ENCODE measurements at regions not wholly inside any gene's neighbourhood (a gene's known extent, or its start where the extent isn't known, plus 50 kb on each side); places are given as distances from the start of the nearest gene placed in this dataset.
"Not testable (repeated sequence)": the region's sequence is repeated elsewhere in the genome, so short reads cannot be mapped to it uniquely, and the experiment has no call there.

DNA sequence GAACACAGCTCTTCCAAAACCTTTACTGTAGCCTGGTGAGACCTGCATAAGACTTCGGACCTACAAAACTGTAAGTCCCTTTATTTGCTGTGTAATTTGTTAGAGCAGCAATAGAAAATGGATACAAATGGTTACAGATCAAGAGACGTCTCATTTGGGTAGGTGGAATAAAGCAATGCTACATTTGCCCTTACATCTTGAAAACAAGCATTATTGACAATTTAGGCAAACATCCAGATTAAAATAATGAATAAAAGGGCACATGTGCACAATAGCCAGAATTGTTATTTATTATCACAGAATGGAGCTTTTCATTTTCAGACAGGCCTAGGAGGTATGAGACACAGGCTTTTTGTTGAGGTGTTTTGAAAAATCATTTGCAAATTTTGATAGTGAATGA, 222.2 kb upstream of the CPHXL start:
- ChIA-PET CTCF (no interaction called here), POLR2A (no interaction called here)
- TF ChIP-seq, protein P1, sequence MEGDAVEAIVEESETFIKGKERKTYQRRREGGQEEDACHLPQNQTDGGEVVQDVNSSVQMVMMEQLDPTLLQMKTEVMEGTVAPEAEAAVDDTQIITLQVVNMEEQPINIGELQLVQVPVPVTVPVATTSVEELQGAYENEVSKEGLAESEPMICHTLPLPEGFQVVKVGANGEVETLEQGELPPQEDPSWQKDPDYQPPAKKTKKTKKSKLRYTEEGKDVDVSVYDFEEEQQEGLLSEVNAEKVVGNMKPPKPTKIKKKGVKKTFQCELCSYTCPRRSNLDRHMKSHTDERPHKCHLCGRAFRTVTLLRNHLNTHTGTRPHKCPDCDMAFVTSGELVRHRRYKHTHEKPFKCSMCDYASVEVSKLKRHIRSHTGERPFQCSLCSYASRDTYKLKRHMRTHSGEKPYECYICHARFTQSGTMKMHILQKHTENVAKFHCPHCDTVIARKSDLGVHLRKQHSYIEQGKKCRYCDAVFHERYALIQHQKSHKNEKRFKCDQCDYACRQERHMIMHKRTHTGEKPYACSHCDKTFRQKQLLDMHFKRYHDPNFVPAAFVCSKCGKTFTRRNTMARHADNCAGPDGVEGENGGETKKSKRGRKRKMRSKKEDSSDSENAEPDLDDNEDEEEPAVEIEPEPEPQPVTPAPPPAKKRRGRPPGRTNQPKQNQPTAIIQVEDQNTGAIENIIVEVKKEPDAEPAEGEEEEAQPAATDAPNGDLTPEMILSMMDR (IDR thresholded peaks at IDR 0.05; ENCODE audit: insufficient read depth, low read length, missing control alignments), result no peak
- DNase-seq (ENCODE audit: low read depth, low spot score), result no peak
- H3K4me3 ChIP-seq (ENCODE audit: low read depth, low read length), result no peak overlapping the region

DNA sequence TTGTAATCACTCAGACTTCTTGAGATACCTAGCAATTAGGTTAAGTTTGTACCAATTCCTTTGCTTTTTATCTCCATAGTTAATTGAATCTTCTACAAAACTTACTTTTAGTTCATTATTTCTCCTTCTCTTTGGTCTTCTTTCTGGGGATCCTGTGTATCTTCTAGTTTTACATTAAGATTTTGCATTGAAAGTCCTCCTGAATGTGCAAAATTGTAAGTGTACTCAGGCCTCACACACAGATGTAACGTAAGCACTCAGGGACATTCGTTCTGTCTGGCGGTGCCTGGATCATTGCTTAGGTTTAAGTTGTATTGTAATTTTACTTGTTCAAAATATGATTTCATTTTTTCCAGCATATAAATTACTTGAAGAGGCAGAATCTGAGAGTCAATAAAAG, 222.6 kb upstream of the CPHXL start:
- ChIA-PET CTCF (no interaction called here), POLR2A (no interaction called here)
- TF ChIP-seq, protein P1 (IDR thresholded peaks at IDR 0.05; ENCODE audit: insufficient read depth, low read length, missing control alignments), result no peak
- no peak for DNase-seq (ENCODE audit: low read depth, low spot score)
- H3K4me3 ChIP-seq (ENCODE audit: low read depth, low read length), result no peak overlapping the region

DNA sequence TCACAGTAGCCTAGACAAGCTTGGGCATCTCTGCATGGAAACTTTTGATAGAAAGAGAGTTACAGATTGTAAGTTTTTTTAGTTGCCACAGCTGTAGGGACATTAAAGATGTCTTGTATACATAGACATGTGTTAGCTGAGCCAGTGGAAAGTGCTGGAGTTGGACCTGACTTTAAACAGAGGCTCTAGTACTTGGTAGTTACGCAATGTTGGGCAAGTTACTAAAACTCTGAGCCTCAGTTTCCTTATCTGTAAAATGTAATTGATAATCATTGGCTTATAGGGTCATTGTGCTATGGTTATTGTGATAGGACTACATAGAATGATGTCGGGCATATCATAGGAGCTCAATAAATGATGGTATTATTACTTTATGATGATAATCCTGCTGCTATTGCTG, 225.8 kb upstream of the CPHXL start:
- H3K4me3 ChIP-seq (ENCODE audit: low read depth, low read length), result no peak overlapping the region
- no peak for DNase-seq (ENCODE audit: low read depth, low spot score)
- CTCF ChIA-PET, result no interaction called here
- TF ChIP-seq, protein P1 (IDR thresholded peaks at IDR 0.05; ENCODE audit: insufficient read depth, low read length, missing control alignments), result no peak
- POLR2A ChIA-PET, result no interaction called here

DNA sequence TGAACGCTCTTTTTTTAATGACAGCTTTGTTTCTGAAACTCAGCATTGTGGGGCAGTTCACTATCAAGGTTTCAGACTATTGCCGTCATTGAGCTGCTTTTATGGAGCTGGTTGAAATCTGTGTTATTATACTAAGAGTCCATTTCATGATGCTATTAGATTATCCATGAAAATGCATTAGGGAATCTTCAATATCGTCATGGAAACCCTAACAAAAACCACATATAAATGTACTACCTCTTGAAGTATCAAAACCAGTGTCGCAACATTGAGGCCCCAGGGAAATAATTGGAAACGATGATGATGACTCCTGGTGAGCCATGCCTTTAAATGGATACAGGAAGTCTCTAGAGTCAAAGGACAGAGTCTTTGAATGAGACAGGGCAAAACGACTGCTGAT, 231.6 kb upstream of the CPHXL start:
- TF ChIP-seq, protein P1 (IDR thresholded peaks at IDR 0.05; ENCODE audit: insufficient read depth, low read length, missing control alignments), result no peak
- H3K4me3 ChIP-seq (ENCODE audit: low read depth, low read length), result no peak overlapping the region
- ChIA-PET POLR2A (no interaction called here), CTCF (no interaction called here)
- DNase-seq (ENCODE audit: low read depth, low spot score), result no peak

DNA sequence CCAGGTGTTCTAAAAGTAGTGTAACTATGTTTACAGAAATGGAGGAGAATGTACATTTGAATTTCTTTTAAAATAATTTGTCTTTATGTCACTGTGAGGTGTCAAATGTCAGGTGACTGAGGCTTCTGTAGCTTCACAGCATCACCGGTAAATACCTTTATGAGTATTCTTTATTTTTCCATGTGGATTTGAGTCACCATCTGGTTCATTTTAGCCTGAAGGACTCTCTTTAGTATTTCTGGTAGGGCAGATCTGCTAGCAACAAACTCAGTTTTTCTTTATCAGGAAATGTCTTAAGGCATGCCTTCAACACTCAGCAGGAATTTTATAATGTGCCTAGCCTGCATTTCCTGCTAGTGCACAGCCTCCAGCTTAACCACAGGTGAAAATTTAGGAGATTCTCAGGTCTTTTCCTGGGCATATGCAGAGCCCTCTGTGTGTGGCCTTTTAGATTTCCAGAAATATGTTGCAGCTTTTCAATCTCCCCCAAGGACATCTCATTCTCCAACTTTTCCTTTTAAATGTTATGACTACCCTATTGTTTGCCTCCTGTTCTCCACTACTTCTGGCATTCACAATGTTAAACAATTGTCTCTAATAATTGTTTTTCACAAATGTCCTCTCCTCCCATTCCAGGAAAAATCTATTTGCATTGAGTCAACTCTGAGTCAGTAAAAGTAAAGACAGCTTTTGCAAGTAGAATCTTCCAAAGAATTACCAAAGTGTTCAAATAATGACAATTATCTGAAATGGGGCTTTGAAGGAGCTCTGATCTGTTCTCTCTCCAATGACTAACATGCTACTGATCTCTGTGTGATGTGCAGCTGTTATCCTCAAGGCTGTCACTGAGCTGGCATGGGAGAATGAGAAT, 239.4 kb upstream of the CPHXL start:
- DNase-seq (ENCODE audit: low read depth, low spot score), result no peak
- POLR2A ChIA-PET, result no interaction called here
- CTCF ChIA-PET, result no interaction called here
- no peak overlapping the region for H3K4me3 ChIP-seq (ENCODE audit: low read depth, low read length)
- TF ChIP-seq, protein P1 (IDR thresholded peaks at IDR 0.05; ENCODE audit: insufficient read depth, low read length, missing control alignments), result no peak

DNA sequence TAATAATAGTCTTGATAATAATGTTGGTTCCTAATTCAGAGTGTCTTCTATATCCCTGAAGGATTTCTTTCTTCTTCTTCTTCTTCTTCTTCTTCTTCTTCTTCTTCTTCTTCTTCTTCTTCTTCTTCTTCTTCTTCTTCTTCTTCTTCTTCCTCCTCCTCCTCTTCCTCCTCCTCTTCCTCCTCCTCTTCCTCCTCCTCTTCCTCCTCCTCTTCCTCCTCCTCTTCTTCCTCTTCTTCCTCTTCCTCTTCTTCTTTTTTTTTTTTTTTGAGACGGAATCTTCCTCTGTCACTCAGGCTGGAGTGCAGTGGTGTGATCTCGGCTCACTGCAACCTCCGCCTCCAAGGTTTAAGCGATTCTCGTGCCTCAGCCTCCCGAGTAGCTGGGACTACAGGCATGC, 242.8 kb upstream of the CPHXL start:
- POLR2A ChIA-PET; CTCF ChIA-PET; DNase-seq (ENCODE audit: low read depth, low spot score); H3K4me3 ChIP-seq (ENCODE audit: low read depth, low read length): not testable (repeated sequence)

DNA sequence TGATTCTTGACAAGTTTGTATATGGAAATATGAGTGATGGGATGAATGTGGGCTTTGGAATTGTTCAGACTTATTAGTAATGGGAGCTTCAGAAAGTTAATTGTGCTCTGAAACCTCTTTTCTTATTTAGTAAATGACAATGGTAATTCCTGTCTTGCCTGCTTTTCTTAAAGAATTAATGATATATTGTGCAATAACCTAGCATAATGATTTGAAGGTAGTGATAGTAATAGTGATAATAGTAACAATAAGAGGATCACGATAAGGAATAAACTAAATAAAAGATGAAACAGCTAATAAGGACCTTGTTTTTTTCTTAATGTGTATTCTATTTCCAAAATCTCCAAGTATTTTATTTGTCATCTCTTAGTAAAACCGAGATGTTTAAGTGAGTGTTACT, 245.0 kb upstream of the CPHXL start:
- CTCF ChIA-PET, result no interaction called here

More for the DNA sequence above, 245.0 kb upstream of the CPHXL start:
- no peak overlapping the region for H3K4me3 ChIP-seq (ENCODE audit: low read depth, low read length)
- POLR2A ChIA-PET, result no interaction called here
- no peak for DNase-seq (ENCODE audit: low read depth, low spot score)
- TF ChIP-seq, protein P1 (IDR thresholded peaks at IDR 0.05; ENCODE audit: insufficient read depth, low read length, missing control alignments), result no peak

All from AG04449 (cell line).